ENCODE measurements at regions not wholly inside any gene's neighbourhood (a gene's known extent, or its start where the extent isn't known, plus 50 kb on each side); places are given as distances from the start of the nearest gene placed in this dataset.
A peak's percentile ranks its signal among the peaks of the same experiment; 100 is the strongest.

GRCh38 chr9:86766511-86766910 lies 180.8 kb downstream of the GAS1 start:
- Histone ChIP-seq H2AK9ac (replicated peaks; ENCODE audit: low read depth, low read length, poor library complexity) (no peak overlapping the region), H3K9me3 (ENCODE audit: control insufficient read depth, insufficient read depth, low read length) (no peaks in the 10 kb centered on the region), H3K23ac (ENCODE audit: low read depth, low read length) (no peak overlapping the region), H4K8ac (ENCODE audit: low read depth in 2 of 2, low read length in 2 of 2) (no peak overlapping the region), H3K4me1 (ENCODE audit: control insufficient read depth, insufficient read depth, low read length) (peaks cover 4% of the 10 kb centered on the region; the same call in 1 of the 2 replicates), H3K4ac (ENCODE audit: low read depth, low read length) (0 out of 2 replicates have a peak overlapping the region, but pooled peaks have one; percentile 26), H3K14ac (replicated peaks; ENCODE audit: low read depth, low read length) (0 out of 2 replicates have a peak overlapping the region, but pooled peaks have one; percentile 5), H2BK5ac (ENCODE audit: low read depth, low read length, poor library complexity, severe bottlenecking) (no peak overlapping the region), H3K9me1 (ENCODE audit: insufficient read depth, low read length) (peaks cover 12% of the 10 kb centered on the region), H3K4me2 (ENCODE audit: low read depth, low read length) (no peak overlapping the region), H3K18ac (ENCODE audit: low read depth, low read length) (peak overlapping the region; percentile 42; the same call in 1 of the 2 replicates), H4K91ac (ENCODE audit: insufficient read depth, low read depth, low read length) (no peak overlapping the region), H4K20me1 (ENCODE audit: insufficient read depth, low read length) (no peaks in the 10 kb centered on the region), H3K27me3 (ENCODE audit: control insufficient read depth, insufficient read depth, low read length) (no peaks in the 10 kb centered on the region), H2BK120ac (ENCODE audit: low read depth, low read length) (no peak overlapping the region; the same call in 1 of the 2 replicates), H3K27ac (ENCODE audit: insufficient read depth, low read length) (no peak overlapping the region), H4K5ac (ENCODE audit: low read depth, low read length) (no peak overlapping the region), H3K79me1 (ENCODE audit: low read depth in 1 of 2, low read length in 2 of 2) (no peaks in the 10 kb centered on the region), H3K4me3 (ENCODE audit: insufficient read depth, low read depth, low read length) (no peak overlapping the region), H3K36me3 (ENCODE audit: control insufficient read depth, insufficient read depth, low read length) (no peaks in the 10 kb centered on the region), H2AK5ac (ENCODE audit: low read depth, low read length) (no peak overlapping the region), H3K9ac (ENCODE audit: low read depth, low read length) (no peak overlapping the region), H2AFZ (replicated peaks; ENCODE audit: low read length, poor library complexity) (peak overlapping the region; percentile 58), H2BK20ac (ENCODE audit: low read depth, low read length) (no peak overlapping the region), H2BK15ac (ENCODE audit: low read depth, low read length) (0 out of 3 replicates have a peak overlapping the region, but pooled peaks have one; percentile 0), H3K56ac (ENCODE audit: extremely low read depth, insufficient read depth, low read length) (no peak overlapping the region)
- ChIA-PET POLR2A (ENCODE audit: unreplicated experiment) (no interaction called here), CTCF (no interaction called here)
- TF ChIP-seq MXI1 (IDR thresholded peaks at IDR 0.05; ENCODE audit: borderline replicate concordance, low read depth, low read length) (no peak), FOS (IDR thresholded peaks at IDR 0.05; ENCODE audit: low read depth, low read length) (no peak), MAZ (IDR thresholded peaks at IDR 0.05; ENCODE audit: borderline replicate concordance, low read depth, low read length) (no peak), POLR2A (IDR thresholded peaks at IDR 0.05; ENCODE audit: low read depth, low read length) (no peak), NFE2L2 (IDR thresholded peaks at IDR 0.05; ENCODE audit: low read depth, low read length) (no peak), CTCF (conservative IDR thresholded peaks at IDR 0.05; ENCODE audit: low read depth, low read length) (no peak), RFX5 (IDR thresholded peaks at IDR 0.05; ENCODE audit: low read depth, low read length) (no peak), CEBPB (IDR thresholded peaks at IDR 0.05; ENCODE audit: low read depth, low read length) (no peak), BHLHE40 (IDR thresholded peaks at IDR 0.05; ENCODE audit: low read depth, low read length) (no peak), MAFK (IDR thresholded peaks at IDR 0.05; ENCODE audit: low read depth, low read length) (no peak), RAD21 (IDR thresholded peaks at IDR 0.05; ENCODE audit: low read length) (no peak), USF2 (IDR thresholded peaks at IDR 0.05; ENCODE audit: low read depth, low read length) (no peak), SMC3 (IDR thresholded peaks at IDR 0.05; ENCODE audit: low read depth, low read length) (no peak), ELK1 (IDR thresholded peaks at IDR 0.05; ENCODE audit: borderline replicate concordance, low read depth, low read length) (no peak), RCOR1 (IDR thresholded peaks at IDR 0.05; ENCODE audit: insufficient replicate concordance, low read length) (no peak), CHD1 (IDR thresholded peaks at IDR 0.05; ENCODE audit: low read depth, low read length) (no peak)
- dilution Hi-C loops (cut with HindIII; ENCODE audit: low sequenced_read_pairs, unreplicated experiment), result no loop called here
- BruUV-seq (replicated peaks), result no TSS peak
- ATAC-seq (ENCODE audit: low read depth) (no peak), DNase-seq (no peak)
- WGBS, 2 experiments (ENCODE audit: extremely low coverage in 2 of 2, insufficient read length in 1 of 2), result no CpG with 5 or more reads among the region's 6 CpGs
- in situ Hi-C loops (cut with MboI; ENCODE audit: low sequenced_read_pairs), result no loop called here
- intact Hi-C loops (cut with micrococcal nuclease), result no loop called here
